AG04449 (cell line): ENCODE measurements at regions not wholly inside any gene's neighbourhood (a gene's known extent, or its start where the extent isn't known, plus 50 kb on each side); places are given as distances from the start of the nearest gene placed in this dataset.

Source experiments
- CTCF ChIA-PET: fragments of 350-600 bp; formaldehyde crosslinking; extraction: SDS; loops from one replicate; lab custom pipeline; 2021; ENCODE audit warnings: antibody characterized with exemption; lab: Yijun Ruan, JAX
- POLR2A ChIA-PET: fragments of 400-600, 350-600 bp; formaldehyde crosslinking; extraction: SDS; loops from one replicate; lab custom pipeline; 2020; ENCODE audit warnings: antibody characterized with exemption, inconsistent platforms; lab: Yijun Ruan, JAX
- DNase-seq: peaks from one replicate; pipeline ENCODE4 v3.0.0-alpha.2; 2010; ENCODE audit warnings: low read depth, low spot score
- H3K4me3 ChIP-seq: 2 replicates; pipeline ENCODE4 v1.5.1; 2011; ENCODE audit warnings: low read depth, mild to moderate bottlenecking, control low read depth, low read length
- CTCF ChIP-seq: IDR thresholded peaks from one replicate; pipeline ENCODE4 v1.5.1; 2011; ENCODE audit warnings: mild to moderate bottlenecking, moderate library complexity, low read length, control low read depth, inconsistent platforms; ENCODE audit not compliant: insufficient read depth; ENCODE audit errors: missing control alignments

GRCh38 chr11:121715405-121715804 lies 262.6 kb upstream of the SORL1-AS1 start:
- no peak overlapping the region for H3K4me3 ChIP-seq
- no peak for TF ChIP-seq CTCF
- ChIA-PET CTCF (interaction anchor here (1.3 kb wide), 1 partner anchor 10 kb away, joined by 3 read pairs; no protein-coding TSS in a partner anchor), POLR2A (no interaction called here)
- no peak for DNase-seq

- CTCF ChIA-PET: no interaction called here
- POLR2A ChIA-PET: no interaction called here
- TF ChIP-seq CTCF: no peak
Observed at GRCh38 chr11:121714351-121714750, 261.6 kb upstream of the SORL1-AS1 start.

GRCh38 chr11:121711939-121712338 lies 259.2 kb upstream of the SORL1-AS1 start:
- ChIA-PET POLR2A (no interaction called here), CTCF (interaction anchor here (1.5 kb wide), 1 partner anchor 56 kb away, joined by 4 read pairs; no protein-coding TSS in a partner anchor)
- no peak for TF ChIP-seq CTCF
- DNase-seq: no peak
- no peak overlapping the region for H3K4me3 ChIP-seq

More at GRCh38 chr11:121714351-121714750, 261.6 kb upstream of the SORL1-AS1 start:
- no peak for DNase-seq
- H3K4me3 ChIP-seq: no peak overlapping the region

GRCh38 chr11:121711236-121711635 lies 258.5 kb upstream of the SORL1-AS1 start:
- CTCF ChIA-PET: interaction anchor here (0.7 to 1.5 kb wide), 2 partner anchors 11 to 55 kb away, joined by 3 to 4 read pairs; no protein-coding TSS in a partner anchor
- no peak for TF ChIP-seq CTCF

GRCh38 chr11:121706884-121707420 lies 254.2 kb upstream of the SORL1-AS1 start:
- ChIA-PET POLR2A (no interaction called here), CTCF (interaction anchor here (1.2 kb wide), 1 partner anchor 16 kb away, joined by 3 read pairs; no protein-coding TSS in a partner anchor)
- DNase-seq: no peak
- H3K4me3 ChIP-seq: no peak overlapping the region
- TF ChIP-seq CTCF: no peak

More at GRCh38 chr11:121711236-121711635, 258.5 kb upstream of the SORL1-AS1 start:
- no peak for DNase-seq
- no peak overlapping the region for H3K4me3 ChIP-seq
- POLR2A ChIA-PET: no interaction called here

- POLR2A ChIA-PET: no interaction called here
- no peak for DNase-seq
- no peak overlapping the region for H3K4me3 ChIP-seq
- no peak for TF ChIP-seq CTCF
- CTCF ChIA-PET: no interaction called here
Observed at GRCh38 chr11:121703201-121703600, 250.4 kb upstream of the SORL1-AS1 start.
